ENCODE measurements at regions not wholly inside any gene's neighbourhood (a gene's known extent, or its start where the extent isn't known, plus 50 kb on each side); places are given as distances from the start of the nearest gene placed in this dataset.

DNA sequence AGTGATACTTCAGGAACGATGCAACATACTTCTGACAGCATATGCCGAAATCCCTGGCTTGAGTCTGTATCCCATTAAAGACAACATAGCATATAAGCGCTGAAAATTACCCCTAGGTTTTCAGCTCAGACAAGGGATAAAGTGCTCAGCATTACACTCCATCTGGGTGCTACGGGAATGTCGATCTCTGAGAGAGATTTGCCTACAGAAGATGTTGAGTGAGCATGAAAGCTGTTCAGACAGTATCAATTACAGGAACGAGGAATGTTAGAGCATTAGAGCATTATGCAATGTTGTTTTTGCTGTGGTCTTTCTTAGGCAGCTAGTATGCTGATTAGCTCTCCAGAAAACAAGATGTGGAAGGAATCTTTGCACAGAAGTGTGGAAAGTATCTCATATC, 484.5 kb downstream of the LIG4 start:
- TF ChIP-seq, protein P1, sequence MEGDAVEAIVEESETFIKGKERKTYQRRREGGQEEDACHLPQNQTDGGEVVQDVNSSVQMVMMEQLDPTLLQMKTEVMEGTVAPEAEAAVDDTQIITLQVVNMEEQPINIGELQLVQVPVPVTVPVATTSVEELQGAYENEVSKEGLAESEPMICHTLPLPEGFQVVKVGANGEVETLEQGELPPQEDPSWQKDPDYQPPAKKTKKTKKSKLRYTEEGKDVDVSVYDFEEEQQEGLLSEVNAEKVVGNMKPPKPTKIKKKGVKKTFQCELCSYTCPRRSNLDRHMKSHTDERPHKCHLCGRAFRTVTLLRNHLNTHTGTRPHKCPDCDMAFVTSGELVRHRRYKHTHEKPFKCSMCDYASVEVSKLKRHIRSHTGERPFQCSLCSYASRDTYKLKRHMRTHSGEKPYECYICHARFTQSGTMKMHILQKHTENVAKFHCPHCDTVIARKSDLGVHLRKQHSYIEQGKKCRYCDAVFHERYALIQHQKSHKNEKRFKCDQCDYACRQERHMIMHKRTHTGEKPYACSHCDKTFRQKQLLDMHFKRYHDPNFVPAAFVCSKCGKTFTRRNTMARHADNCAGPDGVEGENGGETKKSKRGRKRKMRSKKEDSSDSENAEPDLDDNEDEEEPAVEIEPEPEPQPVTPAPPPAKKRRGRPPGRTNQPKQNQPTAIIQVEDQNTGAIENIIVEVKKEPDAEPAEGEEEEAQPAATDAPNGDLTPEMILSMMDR (IDR thresholded peaks at IDR 0.05) = no peak
- no peak for TF ChIP-seq POLR2A (IDR thresholded peaks at IDR 0.05)
